CD4-positive, alpha-beta T cell (primary cell): ENCODE measurements at regions not wholly inside any gene's neighbourhood (a gene's known extent, or its start where the extent isn't known, plus 50 kb on each side); places are given as distances from the start of the nearest gene placed in this dataset.

Experiments used
- ATAC-seq: fragments of 200-7000 bp; cut with Tn5 transposase; one replicate; pipeline ENCODE4 v1.10.0; 2022; ENCODE audit warnings: mild to moderate bottlenecking; ENCODE audit not compliant: poor library complexity
- CTCF ChIA-PET: fragments of 350-600 bp; sonication (Branson Sonifier 250); formaldehyde crosslinking; loops from one replicate; lab custom pipeline; 2021; ENCODE audit warnings: antibody characterized with exemption, inconsistent platforms; lab: Charles Lee
- POLR2A ChIA-PET: fragments of 350-600 bp; sonication (Branson Sonifier 250); formaldehyde crosslinking; loops from one replicate; lab custom pipeline; 2021; ENCODE audit warnings: antibody characterized with exemption, inconsistent platforms; lab: Charles Lee
- DNase-seq, 14 experiments: peaks; one replicate each; pipeline ENCODE4 v3.0.0-alpha.2; 2013 to 2020; ENCODE audit warnings: mixed read lengths in 2 of 14
- H3K27ac ChIP-seq, 2 donors: one replicate each; pipeline versions ENCODE4 v1.5.1 to v1.7.0; 2013; ENCODE audit warnings: low read length in 2 of 2, low read depth in 1 of 2, mild to moderate bottlenecking in 1 of 2
- H3K27me3 ChIP-seq, 2 experiments: 1 replicate in 1 of 2; 2 replicates in 1 of 2; pipeline versions ENCODE4 v1.6.1 to v1.7.0; 2013; ENCODE audit warnings: low read length in 2 of 2, control low read depth in 1 of 2, mild to moderate bottlenecking in 1 of 2, moderate library complexity in 1 of 2; ENCODE audit not compliant: insufficient read depth in 2 of 2, control insufficient read depth in 1 of 2
- H3K36me3 ChIP-seq: one replicate; pipeline ENCODE4 v1.6.1; 2013; ENCODE audit warnings: low read length, control low read depth; ENCODE audit not compliant: insufficient read depth
- H3K4me1 ChIP-seq: one replicate; pipeline ENCODE4 v1.6.1; 2013; ENCODE audit warnings: low read length, control low read depth; ENCODE audit not compliant: insufficient read depth
- H3K4me3 ChIP-seq: one replicate; pipeline ENCODE4 v1.5.1; 2013; ENCODE audit warnings: mild to moderate bottlenecking, low read length, moderate library complexity
- H3K9me3 ChIP-seq, 2 experiments: 1 replicate in 1 of 2; 2 replicates in 1 of 2; pipeline versions ENCODE4 v1.6.1 to v1.7.0; 2013; ENCODE audit warnings: low read length in 2 of 2, mild to moderate bottlenecking in 2 of 2, control low read depth in 1 of 2, moderate library complexity in 1 of 2; ENCODE audit not compliant: control insufficient read depth in 1 of 2, insufficient read depth in 1 of 2
- H3K27ac Mint-ChIP-seq: one replicate; pipeline ENCODE4 v1.8.0; 2020; ENCODE audit warnings: mixed read lengths
- H3K27me3 Mint-ChIP-seq: one replicate; pipeline ENCODE4 v1.8.0; 2021; ENCODE audit warnings: mixed read lengths
- H3K36me3 Mint-ChIP-seq: one replicate; pipeline ENCODE4 v1.8.0; 2021; ENCODE audit warnings: low read depth, mixed read lengths
- H3K4me1 Mint-ChIP-seq: one replicate; pipeline ENCODE4 v1.8.0; 2021; ENCODE audit warnings: low read depth, mixed read lengths
- H3K4me3 Mint-ChIP-seq: one replicate; pipeline ENCODE4 v1.8.0; 2020; ENCODE audit warnings: mild to moderate bottlenecking, mixed read lengths
- H3K9me3 Mint-ChIP-seq: one replicate; pipeline ENCODE4 v1.8.0; 2020; ENCODE audit warnings: mixed read lengths
- CTCF ChIP-seq: fragments of 200-600 bp; IDR thresholded peaks from one replicate; pipeline ENCODE4 v1.8.0; 2022; ENCODE audit warnings: antibody characterized with exemption, mild to moderate bottlenecking
- intact Hi-C, 2 experiments: fragments of 100-400 bp; cut with DNase I in 1 of 2; cut with micrococcal nuclease in 1 of 2; formaldehyde crosslinking; loops; one replicate each; pipeline versions ENCODE4 v1.15.1 to v1.9.0; 2023 to 2025; cut with DNase I, micrococcal nuclease

- no peak for DNase-seq
- H3K36me3 ChIP-seq, result no peaks in the 10 kb centered on the region
- no peak overlapping the region for H3K4me3 ChIP-seq
- no peak overlapping the region for H3K27ac Mint-ChIP-seq
- H3K4me3 Mint-ChIP-seq, result no peak overlapping the region
- CTCF ChIA-PET, result interaction anchor here (0.7 kb wide), 1 partner anchor 77 kb away, joined by 3 read pairs; no protein-coding TSS in a partner anchor
- H3K4me1 ChIP-seq, result no peaks in the 10 kb centered on the region
- H3K9me3 ChIP-seq, result no peaks in the 10 kb centered on the region
- H3K36me3 Mint-ChIP-seq, result no peaks in the 10 kb centered on the region
- intact Hi-C loops, result no loop called here
- no peaks in the 10 kb centered on the region for H3K4me1 Mint-ChIP-seq
- POLR2A ChIA-PET, result no interaction called here
- no peak for ATAC-seq
- H3K27me3 Mint-ChIP-seq, result no peaks in the 10 kb centered on the region
- H3K27me3 ChIP-seq, result no peaks in the 10 kb centered on the region
- no peak for TF ChIP-seq CTCF
- no peak overlapping the region for H3K27ac ChIP-seq
- H3K9me3 Mint-ChIP-seq, result peaks cover 17% of the 10 kb centered on the region
Observed at GRCh38 chr3:181454451-181455027, 257.2 kb upstream of the SOX2 start.

- DNase-seq (no peak), ATAC-seq (no peak)
- intact Hi-C loops, result no loop called here
- H3K27me3 ChIP-seq, result no peaks in the 10 kb centered on the region
- peaks cover 0 to 8% of the 10 kb centered on the region in 2 experiments for H3K9me3 ChIP-seq
- H3K4me1 ChIP-seq, result no peaks in the 10 kb centered on the region
- ChIA-PET POLR2A (no interaction called here), CTCF (no interaction called here)
- Mint-ChIP-seq H3K27ac (no peak overlapping the region), H3K4me3 (no peak overlapping the region), H3K9me3 (peaks cover 29% of the 10 kb centered on the region), H3K36me3 (no peaks in the 10 kb centered on the region), H3K27me3 (no peaks in the 10 kb centered on the region), H3K4me1 (no peaks in the 10 kb centered on the region)
- H3K27ac ChIP-seq, result no peak overlapping the region
- no peak overlapping the region for H3K4me3 ChIP-seq
- H3K36me3 ChIP-seq, result no peaks in the 10 kb centered on the region
- TF ChIP-seq CTCF, result no peak
Observed at GRCh38 chr3:181446741-181447140, 265.0 kb upstream of the SOX2 start.

DNA sequence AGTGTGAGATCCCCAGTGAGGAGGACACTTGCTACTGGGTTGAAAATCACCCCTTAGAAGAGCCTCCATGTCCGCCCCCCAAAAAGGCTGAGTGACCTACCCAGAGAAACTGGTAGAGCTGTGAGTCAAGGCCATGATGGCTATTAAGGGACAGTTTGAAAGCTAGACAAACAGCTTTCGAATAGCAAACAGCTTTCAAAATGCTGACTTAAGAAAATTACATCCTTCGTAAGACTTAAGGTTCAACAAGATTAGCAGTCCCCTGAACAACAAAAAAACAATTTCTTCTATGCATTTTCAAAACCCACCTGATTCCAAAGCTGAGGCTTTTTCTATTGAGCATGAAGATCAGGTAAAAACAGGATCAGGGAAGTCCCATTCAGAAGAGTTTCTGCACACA is 269.7 kb upstream of the SOX2 start:
- no peaks in the 10 kb centered on the region for H3K4me1 Mint-ChIP-seq
- ATAC-seq (no peak), DNase-seq (no peak)
- no peak overlapping the region for H3K27ac Mint-ChIP-seq
- Histone ChIP-seq H3K36me3 (no peaks in the 10 kb centered on the region), H3K4me3 (no peak overlapping the region), H3K27me3 (no peaks in the 10 kb centered on the region), H3K4me1 (no peaks in the 10 kb centered on the region), H3K9me3 (peaks cover 0 to 2% of the 10 kb centered on the region in 2 experiments), H3K27ac (no peak overlapping the region)
- H3K36me3 Mint-ChIP-seq, result no peaks in the 10 kb centered on the region
- H3K27me3 Mint-ChIP-seq, result no peaks in the 10 kb centered on the region
- no peak overlapping the region for H3K4me3 Mint-ChIP-seq
- intact Hi-C loops, result no loop called here
- ChIA-PET POLR2A (no interaction called here), CTCF (no interaction called here)
- TF ChIP-seq CTCF, result no peak
- H3K9me3 Mint-ChIP-seq, result peaks cover 18% of the 10 kb centered on the region
